Activated CD4-positive, alpha-beta T cell treated with anti-CD3 and anti-CD28 coated beads for 36 hours (primary cell): ENCODE measurements at regions not wholly inside any gene's neighbourhood (a gene's known extent, or its start where the extent isn't known, plus 50 kb on each side); places are given as distances from the start of the nearest gene placed in this dataset.
"Not testable (repeated sequence)": the region's sequence is repeated elsewhere in the genome, so short reads cannot be mapped to it uniquely, and the experiment has no call there.

Source experiments
- ATAC-seq: fragments of 200-7000 bp; cut with Tn5 transposase; one replicate; pipeline ENCODE4 v1.10.0; 2021; ENCODE audit warnings: mild to moderate bottlenecking, moderate library complexity
- CTCF ChIA-PET: fragments of 350-600 bp; sonication (Branson Sonifier 250); formaldehyde crosslinking; loops from one replicate; lab custom pipeline; 2021; ENCODE audit warnings: antibody characterized with exemption; lab: Charles Lee
- POLR2A ChIA-PET: fragments of 350-600 bp; sonication (Branson Sonifier 250); formaldehyde crosslinking; loops from one replicate; lab custom pipeline; 2021; ENCODE audit warnings: antibody characterized with exemption, inconsistent platforms; lab: Charles Lee
- DNase-seq: peaks from one replicate; pipeline ENCODE4 v3.0.0-alpha.2; 2020
- H3K27ac Mint-ChIP-seq: one replicate; pipeline ENCODE4 v1.8.0; 2021; ENCODE audit warnings: mixed read lengths
- H3K27me3 Mint-ChIP-seq: one replicate; pipeline ENCODE4 v1.8.0; 2021; ENCODE audit warnings: mixed read lengths
- H3K36me3 Mint-ChIP-seq: one replicate; pipeline ENCODE4 v1.8.0; 2021; ENCODE audit warnings: low read depth, mixed read lengths
- H3K4me1 Mint-ChIP-seq: one replicate; pipeline ENCODE4 v1.8.0; 2021; ENCODE audit warnings: mixed read lengths
- H3K4me3 Mint-ChIP-seq: one replicate; pipeline ENCODE4 v1.8.0; 2021; ENCODE audit warnings: mild to moderate bottlenecking, moderate library complexity, mixed read lengths
- H3K9me3 Mint-ChIP-seq: one replicate; pipeline ENCODE4 v1.8.0; 2021; ENCODE audit warnings: low read depth, mixed read lengths
- intact Hi-C, 2 experiments: fragments of 100-400 bp; cut with DNase I in 1 of 2; cut with micrococcal nuclease in 1 of 2; formaldehyde crosslinking; loops; one replicate each; pipeline versions ENCODE4 v1.14.2 to v1.15.1; 2022 to 2024; cut with DNase I, micrococcal nuclease

DNA sequence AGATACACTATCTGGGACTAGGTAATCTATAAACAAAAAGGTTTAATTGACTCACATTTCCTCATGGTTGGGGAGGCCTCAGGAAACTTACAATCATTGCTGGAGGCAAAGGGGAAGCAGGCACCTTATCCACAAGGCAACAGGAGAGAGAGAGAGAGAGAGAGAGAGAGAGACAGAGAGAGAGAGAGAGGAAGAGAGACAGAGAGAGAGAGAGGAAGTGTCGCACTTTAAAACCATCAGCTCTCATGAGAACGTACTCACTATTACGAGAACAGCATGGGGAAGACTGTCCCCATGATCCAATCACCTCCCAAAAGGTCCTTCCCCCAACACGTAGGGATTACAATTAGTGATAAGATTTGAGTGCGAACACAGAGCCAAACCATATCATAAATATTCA is 253.5 kb upstream of the TRIB2 start:
- peaks cover 2% of the 10 kb centered on the region for H3K9me3 Mint-ChIP-seq
- H3K27me3 Mint-ChIP-seq, result no peaks in the 10 kb centered on the region
- DNase-seq, result no peak
- no peak for ATAC-seq
- peaks cover 3% of the 10 kb centered on the region for H3K4me1 Mint-ChIP-seq
- intact Hi-C loops, result no loop called here
- POLR2A ChIA-PET, result no interaction called here
- no peaks in the 10 kb centered on the region for H3K36me3 Mint-ChIP-seq
- H3K4me3 Mint-ChIP-seq, result no peak overlapping the region
- CTCF ChIA-PET, result no interaction called here
- no peak overlapping the region for H3K27ac Mint-ChIP-seq

DNA sequence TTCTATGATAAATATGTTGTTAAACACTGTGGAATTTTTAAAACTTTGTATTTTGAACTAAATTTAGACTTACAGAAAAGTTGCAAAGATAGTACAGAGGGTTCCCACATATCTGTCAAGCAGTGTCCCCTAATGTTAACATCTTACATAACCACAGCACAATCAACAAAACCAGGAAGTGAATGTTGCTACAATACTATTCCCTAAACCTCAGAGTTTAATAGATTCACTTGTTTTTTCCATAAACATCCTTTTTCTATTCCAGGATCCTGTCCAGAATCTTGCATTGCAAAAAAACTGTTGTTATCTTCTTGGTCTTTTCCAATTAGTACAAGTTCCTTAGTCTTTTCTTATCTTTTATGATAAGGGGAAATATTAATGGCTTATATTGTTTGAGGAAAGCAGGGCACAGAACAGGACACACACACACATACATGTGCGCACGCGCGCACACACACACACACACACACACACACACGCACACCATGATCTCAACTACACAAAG is 251.1 kb upstream of the TRIB2 start:
- Mint-ChIP-seq H3K4me1 (peaks cover 3% of the 10 kb centered on the region), H3K36me3 (peaks cover under 1% of the 10 kb centered on the region), H3K9me3 (peaks cover 2% of the 10 kb centered on the region), H3K27ac (no peak overlapping the region), H3K4me3 (no peak overlapping the region), H3K27me3 (no peaks in the 10 kb centered on the region)
- ATAC-seq (no peak), DNase-seq (no peak)
- ChIA-PET POLR2A (no interaction called here), CTCF (no interaction called here)
- intact Hi-C loops, result no loop called here

DNA sequence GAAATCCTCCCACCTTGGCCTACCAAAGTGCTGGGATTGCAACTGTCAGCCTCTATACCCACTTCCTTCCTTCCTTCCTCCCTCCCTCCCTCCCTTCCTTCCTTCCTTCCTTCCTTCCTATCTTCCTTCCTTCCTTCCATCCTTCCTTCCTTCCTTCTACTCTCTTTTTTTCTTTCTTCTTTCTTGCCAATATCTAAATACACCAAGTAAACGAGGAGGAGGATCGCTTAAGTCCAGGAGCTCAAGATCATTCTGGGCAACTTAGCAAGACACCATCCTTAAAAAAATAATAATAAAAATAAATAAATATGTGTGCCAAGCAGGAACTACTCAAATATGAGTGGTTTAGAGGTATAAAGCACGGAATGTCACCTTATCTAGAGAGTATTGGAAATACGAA is 249.4 kb upstream of the TRIB2 start:
- ChIA-PET POLR2A (no interaction called here), CTCF (no interaction called here)
- H3K9me3 Mint-ChIP-seq, result peaks cover 6% of the 10 kb centered on the region
- H3K4me1 Mint-ChIP-seq, result peaks cover 3% of the 10 kb centered on the region
- no peak overlapping the region for H3K4me3 Mint-ChIP-seq
- ATAC-seq, result no peak
- intact Hi-C loops, result no loop called here
- H3K36me3 Mint-ChIP-seq, result peaks cover 6% of the 10 kb centered on the region
- H3K27me3 Mint-ChIP-seq, result no peaks in the 10 kb centered on the region
- no peak for DNase-seq
- H3K27ac Mint-ChIP-seq, result no peak overlapping the region

DNA sequence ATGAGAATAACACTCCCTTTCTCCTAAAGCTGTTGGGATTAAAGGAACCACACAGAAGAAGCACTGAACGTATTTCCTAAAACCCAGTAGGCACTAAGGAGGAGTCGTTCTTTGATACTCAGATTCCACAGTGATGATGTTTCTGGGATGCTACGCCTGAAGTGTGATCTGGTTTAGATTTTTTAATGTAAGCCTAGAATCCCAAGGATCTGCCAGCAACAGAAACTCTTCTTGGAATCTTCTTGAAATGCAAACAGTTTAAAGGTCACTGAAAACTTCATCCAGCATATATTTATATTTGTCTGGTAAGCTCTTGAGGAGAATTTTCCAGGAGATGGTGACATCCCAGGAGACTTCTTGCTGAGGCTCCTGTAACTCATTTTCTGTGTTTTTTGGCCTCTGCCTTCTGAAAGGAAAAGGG is 247.6 kb upstream of the TRIB2 start:
- Mint-ChIP-seq H3K4me3 (no peak overlapping the region), H3K27me3 (no peaks in the 10 kb centered on the region), H3K9me3 (peaks cover 8% of the 10 kb centered on the region), H3K27ac (no peak overlapping the region), H3K4me1 (peaks cover 3% of the 10 kb centered on the region), H3K36me3 (peaks cover 6% of the 10 kb centered on the region)
- ATAC-seq (no peak), DNase-seq (no peak)
- ChIA-PET POLR2A (no interaction called here), CTCF (interaction anchor here (1.1 kb wide), 1 partner anchor 55 kb away, joined by 3 read pairs; no protein-coding TSS in a partner anchor)
- intact Hi-C loops, result no loop called here

DNA sequence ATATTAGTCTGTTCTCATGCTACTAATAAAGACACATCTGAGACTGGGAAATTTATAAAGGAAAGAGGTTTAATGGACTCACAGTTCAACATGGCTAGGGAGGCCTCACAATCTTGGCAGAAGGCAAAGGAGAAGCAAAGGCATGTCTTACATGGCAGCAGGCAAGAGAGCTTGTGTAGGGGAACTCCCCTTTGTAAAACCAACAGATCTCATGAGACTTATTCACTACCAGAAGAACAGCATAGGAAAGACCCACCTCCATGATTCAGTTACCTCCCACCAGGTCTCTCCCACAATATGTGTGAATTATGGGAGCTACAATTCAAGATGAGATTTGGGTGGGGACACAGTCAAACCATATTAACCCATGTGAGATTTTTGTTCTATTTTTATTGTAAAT is 244.5 kb upstream of the TRIB2 start:
- H3K4me1 Mint-ChIP-seq, POLR2A ChIA-PET: not testable (repeated sequence)

DNA sequence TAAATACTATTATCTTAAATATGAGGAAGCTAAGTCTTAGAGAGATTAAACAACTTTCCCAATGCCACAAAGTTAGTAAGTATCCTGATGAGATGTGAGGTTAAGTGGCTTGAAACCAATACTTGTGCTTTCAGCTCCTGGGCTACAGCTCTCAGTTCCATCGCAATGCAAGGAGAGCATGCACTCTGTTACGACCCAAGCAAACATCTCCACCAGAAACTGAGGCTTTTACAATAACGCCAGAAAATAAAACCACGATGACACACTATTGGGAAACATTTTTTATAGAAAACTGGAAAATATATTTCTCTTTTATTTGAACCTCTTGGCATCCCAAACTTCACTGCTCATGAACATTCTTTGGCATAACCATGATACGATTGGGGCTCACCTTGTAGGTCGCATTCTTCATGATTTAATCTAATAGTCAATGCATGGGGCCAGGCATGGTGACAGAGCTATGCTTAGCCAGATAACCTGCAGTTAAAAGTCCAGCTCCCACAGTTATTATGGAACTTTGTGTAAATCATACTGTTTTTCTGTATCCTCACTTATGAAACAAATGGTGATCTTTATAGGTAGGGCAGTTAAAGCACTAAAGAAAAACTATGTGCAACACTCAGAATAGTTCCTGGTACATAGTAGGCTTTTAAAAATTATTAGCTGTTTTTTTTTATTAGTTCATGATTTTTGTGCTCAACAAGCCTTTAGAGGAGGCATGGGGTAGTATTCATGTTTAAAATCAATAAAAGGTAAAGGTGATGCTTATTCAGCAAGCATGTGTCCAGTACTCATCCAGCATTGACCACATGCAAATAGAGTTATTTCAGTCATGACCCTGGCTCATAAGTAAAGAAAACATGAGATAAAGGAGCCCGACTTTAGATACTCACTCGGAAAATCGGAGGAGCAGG is 238.3 kb upstream of the TRIB2 start:
- Mint-ChIP-seq H3K36me3 (no peaks in the 10 kb centered on the region), H3K9me3 (peaks cover 2% of the 10 kb centered on the region), H3K27ac (no peak overlapping the region), H3K4me3 (no peak overlapping the region), H3K27me3 (no peaks in the 10 kb centered on the region), H3K4me1 (no peaks in the 10 kb centered on the region)
- intact Hi-C loops, result no loop called here
- no peak for ATAC-seq
- no peak for DNase-seq
- ChIA-PET POLR2A (interaction anchor here (0.7 kb wide), 1 partner anchor 135 kb away, joined by 6 read pairs; no protein-coding TSS in a partner anchor), CTCF (interaction anchor here (1.6 kb wide), 1 partner anchor 10 kb away, joined by 4 read pairs; no protein-coding TSS in a partner anchor)

More for the DNA sequence above, 244.5 kb upstream of the TRIB2 start:
- CTCF ChIA-PET, ATAC-seq, intact Hi-C loops, H3K9me3 Mint-ChIP-seq, H3K27ac Mint-ChIP-seq, H3K27me3 Mint-ChIP-seq, DNase-seq, H3K36me3 Mint-ChIP-seq, H3K4me3 Mint-ChIP-seq: not testable (repeated sequence)

DNA sequence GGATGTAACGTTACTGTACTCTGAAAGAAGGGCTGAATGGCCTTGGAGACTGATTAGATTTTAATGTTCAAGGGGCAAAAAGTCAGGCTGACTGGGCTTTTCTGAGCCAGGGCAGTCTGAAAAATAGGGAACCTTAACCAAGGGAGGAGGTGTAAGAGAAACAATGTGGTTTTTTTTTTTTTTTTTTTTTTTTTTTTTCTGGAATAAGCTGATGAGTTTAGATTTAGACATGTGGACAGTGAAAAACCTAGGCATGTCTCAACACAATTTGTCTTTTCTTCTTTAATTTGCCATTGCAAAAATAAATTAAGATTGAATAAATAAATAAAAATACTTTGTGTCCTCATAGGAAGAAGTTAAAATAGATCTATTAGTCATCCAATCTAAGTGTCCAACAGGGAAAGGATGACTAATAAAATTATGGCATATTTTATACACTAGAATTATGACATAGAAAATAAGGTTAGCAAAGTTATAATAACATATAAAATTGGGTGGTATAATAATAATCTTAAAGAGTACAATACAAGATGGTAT is 237.6 kb upstream of the TRIB2 start:
- DNase-seq, result no peak
- intact Hi-C loops, result no loop called here

DNA sequence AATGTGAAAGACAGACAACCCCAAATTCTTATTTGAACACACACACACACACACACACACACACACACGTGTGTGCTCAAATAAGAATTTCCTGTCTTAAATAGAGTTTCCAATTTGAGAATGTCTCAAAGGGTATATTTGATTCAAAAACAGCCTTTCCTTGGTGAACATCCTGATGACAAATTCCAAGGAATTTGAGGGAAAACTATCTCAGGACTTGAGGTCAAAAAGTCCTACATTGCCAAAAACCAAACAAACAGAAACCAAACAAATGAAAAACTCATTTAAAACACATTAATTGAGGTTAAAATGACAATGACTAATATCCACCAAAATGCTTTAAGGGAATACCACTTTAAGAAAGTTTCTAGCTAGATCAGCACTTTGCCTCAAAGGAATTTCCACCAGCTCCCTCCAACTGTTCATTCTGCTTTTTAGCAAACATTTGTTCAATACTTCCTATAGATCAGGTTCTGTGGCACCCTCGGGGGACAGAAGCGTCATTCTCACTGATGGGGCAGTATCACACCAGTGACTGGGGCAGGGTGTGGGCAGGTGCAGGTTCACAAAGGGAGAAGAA is 232.1 kb upstream of the TRIB2 start:
- peaks cover 53% of the 10 kb centered on the region for H3K4me1 Mint-ChIP-seq
- DNase-seq, result no peak
- H3K27me3 Mint-ChIP-seq, result no peaks in the 10 kb centered on the region

More for the DNA sequence above, 237.6 kb upstream of the TRIB2 start:
- ChIA-PET CTCF (interaction anchor here (1.6 kb wide), 1 partner anchor 9 kb away, joined by 4 read pairs; no protein-coding TSS in a partner anchor), POLR2A (interaction anchor here (0.7 kb wide), 1 partner anchor 1735 kb away, joined by 4 read pairs; no protein-coding TSS in a partner anchor)
- H3K4me3 Mint-ChIP-seq, result no peak overlapping the region
- ATAC-seq, result no peak
- no peak overlapping the region for H3K27ac Mint-ChIP-seq
- peaks cover 1% of the 10 kb centered on the region for H3K9me3 Mint-ChIP-seq
- H3K36me3 Mint-ChIP-seq, result no peaks in the 10 kb centered on the region
- H3K4me1 Mint-ChIP-seq, result peaks cover 4% of the 10 kb centered on the region
- no peaks in the 10 kb centered on the region for H3K27me3 Mint-ChIP-seq

DNA sequence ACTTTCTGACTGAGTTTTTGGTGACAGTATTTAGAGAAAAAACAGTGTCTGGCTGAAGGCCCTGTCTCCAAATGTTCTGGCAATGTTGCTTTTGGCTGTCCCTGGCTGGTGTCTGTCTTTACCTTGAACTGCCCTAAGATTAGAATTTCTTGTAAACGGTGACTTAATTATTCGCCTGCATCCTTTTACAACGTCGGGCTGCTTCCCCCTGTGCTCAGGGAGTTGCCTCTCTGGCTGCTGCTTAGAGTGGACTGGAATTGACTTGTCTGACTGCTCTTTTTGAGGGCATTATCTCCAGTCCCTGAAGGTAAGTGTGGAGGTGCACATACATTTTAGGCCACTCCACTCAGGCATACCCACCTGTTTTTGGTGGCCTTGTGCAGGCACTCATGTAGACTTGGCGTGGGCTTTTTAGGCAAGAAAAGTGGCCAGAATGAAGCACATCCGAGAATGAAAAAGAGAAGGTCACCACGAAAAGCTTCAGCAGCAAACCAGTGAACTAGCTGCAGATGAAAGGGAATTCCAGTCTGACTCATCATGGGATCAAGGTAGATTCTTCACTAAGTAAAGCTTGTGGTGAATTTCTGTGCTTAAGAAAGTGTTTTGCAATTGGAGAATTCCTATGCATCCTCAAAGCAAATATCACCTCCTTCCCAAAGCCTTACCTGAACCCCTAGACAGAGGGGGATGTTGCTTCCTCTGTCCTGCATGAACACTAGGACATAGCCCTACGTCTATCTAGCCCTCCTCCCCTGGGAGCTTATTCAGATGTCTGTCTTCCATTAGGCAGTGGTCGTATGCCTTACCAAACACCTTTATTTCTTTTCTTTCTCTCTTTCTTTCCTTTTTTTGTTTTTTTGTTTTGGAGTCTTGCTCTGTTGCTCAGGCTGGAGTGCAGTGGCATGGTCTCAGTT is 230.3 kb upstream of the TRIB2 start:
- DNase-seq (no peak), ATAC-seq (no peak)
- CTCF ChIA-PET, result interaction anchor here (0.7 to 1.0 kb wide), 2 partner anchors 15 to 230 kb away, joined by 3 read pairs; partner anchors contain the start of gene TRIB2
- H3K4me3 Mint-ChIP-seq, result no peak overlapping the region
- intact Hi-C loops, result no loop called here
- peaks cover 61% of the 10 kb centered on the region for H3K4me1 Mint-ChIP-seq
- POLR2A ChIA-PET, result no interaction called here
- H3K36me3 Mint-ChIP-seq, result no peaks in the 10 kb centered on the region
- H3K27ac Mint-ChIP-seq, result no peak overlapping the region
- H3K9me3 Mint-ChIP-seq, result no peaks in the 10 kb centered on the region
- no peaks in the 10 kb centered on the region for H3K27me3 Mint-ChIP-seq

More for the DNA sequence above, 232.1 kb upstream of the TRIB2 start:
- CTCF ChIA-PET, result no interaction called here
- H3K36me3 Mint-ChIP-seq, result no peaks in the 10 kb centered on the region
- POLR2A ChIA-PET, result no interaction called here
- ATAC-seq, result peak; percentile 35
- H3K27ac Mint-ChIP-seq, result no peak overlapping the region
- H3K9me3 Mint-ChIP-seq, result no peaks in the 10 kb centered on the region
- H3K4me3 Mint-ChIP-seq, result no peak overlapping the region
- intact Hi-C loops, result no loop called here

DNA sequence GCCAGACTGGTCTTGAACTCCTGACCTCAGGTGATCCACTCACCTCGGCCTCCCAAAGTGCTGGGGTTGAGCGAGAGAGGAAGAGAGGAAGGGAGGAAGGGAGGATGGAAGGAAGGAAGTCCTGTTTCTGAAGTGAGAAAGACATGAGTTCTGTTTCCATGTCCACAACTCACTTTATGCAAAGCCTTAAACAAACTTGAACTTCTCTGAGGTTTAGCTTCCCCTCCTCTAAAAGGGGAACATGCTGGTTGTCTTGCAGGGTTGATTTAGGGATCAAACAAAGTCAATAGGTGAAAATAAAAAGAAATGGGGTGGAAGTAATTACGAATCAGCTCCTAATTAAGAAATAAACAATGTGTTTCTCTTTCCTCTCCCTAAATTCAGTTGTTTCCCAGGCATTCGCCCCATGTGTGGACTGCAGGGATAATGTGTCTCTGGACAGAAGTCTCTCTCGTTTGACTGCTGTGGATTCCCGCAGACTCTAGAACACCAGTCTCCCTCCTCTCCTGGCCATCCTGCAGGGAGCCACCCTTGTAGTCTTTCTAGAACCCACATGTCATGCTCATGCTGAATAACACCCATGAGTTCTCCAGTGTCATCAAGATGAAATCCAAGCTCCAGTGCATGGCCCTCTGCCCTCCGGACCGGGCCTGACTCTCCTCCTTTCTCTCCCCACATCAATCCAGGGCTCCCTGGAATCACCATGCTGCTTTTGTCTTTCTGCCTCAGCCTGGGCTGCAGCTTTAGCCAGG is 229.3 kb upstream of the TRIB2 start:
- Mint-ChIP-seq H3K27ac (peak overlapping the region; percentile 48), H3K4me3 (no peak overlapping the region), H3K9me3 (no peaks in the 10 kb centered on the region), H3K27me3 (no peaks in the 10 kb centered on the region), H3K36me3 (no peaks in the 10 kb centered on the region), H3K4me1 (peaks cover 61% of the 10 kb centered on the region)
- ChIA-PET POLR2A (no interaction called here), CTCF (interaction anchor here (0.7 to 1.0 kb wide), 3 partner anchors 14 to 229 kb away, joined by 3 read pairs; partner anchors contain the start of gene TRIB2)
- ATAC-seq (no peak), DNase-seq (no peak)
- intact Hi-C loops, result no loop called here
